Astrocyte of the cerebellum (primary cell): ENCODE measurements at regions not wholly inside any gene's neighbourhood (a gene's known extent, or its start where the extent isn't known, plus 50 kb on each side); places are given as distances from the start of the nearest gene placed in this dataset.

ENCODE experiments used
- DNase-seq: peaks from one replicate; pipeline ENCODE4 v3.0.0-alpha.2; 2011; ENCODE audit warnings: low read depth
- H3K4me3 ChIP-seq: 2 replicates; pipeline ENCODE4 v1.5.1; 2011; ENCODE audit warnings: mild to moderate bottlenecking, low read depth, low read length, moderate library complexity
- in situ Hi-C: cut with HindIII; loops from 2 replicates; pipeline ENCODE4 v1.10.0; 2017; ENCODE audit warnings: low sequenced_read_pairs
- TF ChIP-seq, protein P1 (sequence below): IDR thresholded peaks from 2 replicates; pipeline ENCODE4 v1.5.1; 2012; ENCODE audit warnings: low read length, low read depth, moderate library complexity, mild to moderate bottlenecking; ENCODE audit errors: missing control alignments

- in situ Hi-C loops, result no loop called here
- DNase-seq, result no peak
- no peak overlapping the region for H3K4me3 ChIP-seq
- TF ChIP-seq, protein P1, sequence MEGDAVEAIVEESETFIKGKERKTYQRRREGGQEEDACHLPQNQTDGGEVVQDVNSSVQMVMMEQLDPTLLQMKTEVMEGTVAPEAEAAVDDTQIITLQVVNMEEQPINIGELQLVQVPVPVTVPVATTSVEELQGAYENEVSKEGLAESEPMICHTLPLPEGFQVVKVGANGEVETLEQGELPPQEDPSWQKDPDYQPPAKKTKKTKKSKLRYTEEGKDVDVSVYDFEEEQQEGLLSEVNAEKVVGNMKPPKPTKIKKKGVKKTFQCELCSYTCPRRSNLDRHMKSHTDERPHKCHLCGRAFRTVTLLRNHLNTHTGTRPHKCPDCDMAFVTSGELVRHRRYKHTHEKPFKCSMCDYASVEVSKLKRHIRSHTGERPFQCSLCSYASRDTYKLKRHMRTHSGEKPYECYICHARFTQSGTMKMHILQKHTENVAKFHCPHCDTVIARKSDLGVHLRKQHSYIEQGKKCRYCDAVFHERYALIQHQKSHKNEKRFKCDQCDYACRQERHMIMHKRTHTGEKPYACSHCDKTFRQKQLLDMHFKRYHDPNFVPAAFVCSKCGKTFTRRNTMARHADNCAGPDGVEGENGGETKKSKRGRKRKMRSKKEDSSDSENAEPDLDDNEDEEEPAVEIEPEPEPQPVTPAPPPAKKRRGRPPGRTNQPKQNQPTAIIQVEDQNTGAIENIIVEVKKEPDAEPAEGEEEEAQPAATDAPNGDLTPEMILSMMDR, result no peak
These were observed 261.9 kb upstream of the PPP2R2D start for GRCh38 chr10:131638880-131639278.

- H3K4me3 ChIP-seq, result no peak overlapping the region
- TF ChIP-seq, protein P1, result no peak
- DNase-seq, result no peak
- in situ Hi-C loops, result no loop called here
These were observed 260.7 kb upstream of the PPP2R2D start for GRCh38 chr10:131640045-131640644.

- TF ChIP-seq, protein P1, result no peak
- in situ Hi-C loops, result no loop called here
- DNase-seq, result no peak
- no peak overlapping the region for H3K4me3 ChIP-seq
These were observed 259.6 kb upstream of the PPP2R2D start for GRCh38 chr10:131641231-131641630.

GRCh38 chr10:131641898-131642297 is 258.9 kb upstream of the PPP2R2D start:
- no peak for DNase-seq
- in situ Hi-C loops, result no loop called here
- no peak overlapping the region for H3K4me3 ChIP-seq
- TF ChIP-seq, protein P1, result no peak

- TF ChIP-seq, protein P1, result no peak
- no peak for DNase-seq
- no peak overlapping the region for H3K4me3 ChIP-seq
- in situ Hi-C loops, result no loop called here
These were observed 257.8 kb upstream of the PPP2R2D start for GRCh38 chr10:131642966-131643365.

- no peak overlapping the region for H3K4me3 ChIP-seq
- TF ChIP-seq, protein P1, result no peak
- DNase-seq, result no peak
- in situ Hi-C loops, result no loop called here
These were observed 256.5 kb upstream of the PPP2R2D start for GRCh38 chr10:131644289-131644688.
